Naive thymus-derived CD4-positive, alpha-beta T cell (primary cell): ENCODE measurements at regions not wholly inside any gene's neighbourhood (a gene's known extent, or its start where the extent isn't known, plus 50 kb on each side); places are given as distances from the start of the nearest gene placed in this dataset.

Experiments used
- ATAC-seq: fragments of 150-1000 bp; cut with Tn5 transposase; 2 replicates; pipeline ENCODE4 v1.10.0; 2021; ENCODE audit warnings: mild to moderate bottlenecking, moderate library complexity
- CTCF ChIA-PET: fragments of 350-600 bp; sonication (Branson Sonifier 250); formaldehyde crosslinking; loops from one replicate; lab custom pipeline; 2021; ENCODE audit warnings: antibody characterized with exemption; lab: Charles Lee
- POLR2A ChIA-PET: fragments of 350-600 bp; sonication (Branson Sonifier 250); formaldehyde crosslinking; loops from one replicate; lab custom pipeline; 2021; ENCODE audit warnings: antibody characterized with exemption, inconsistent platforms; lab: Charles Lee
- DNase-seq, 9 donors: peaks; one replicate each; pipeline versions ENCODE4 v3.0.0 to v3.0.0-alpha.2; 2020 to 2022; ENCODE audit warnings: mixed read lengths in 1 of 9
- H3K27ac ChIP-seq: one replicate; pipeline ENCODE4 v1.7.0; 2013; ENCODE audit warnings: mild to moderate bottlenecking, low read depth, low read length, moderate library complexity
- H3K27me3 ChIP-seq, 2 donors: one replicate each; pipeline ENCODE4 v1.7.0; 2013; ENCODE audit warnings: low read length in 2 of 2, mild to moderate bottlenecking in 2 of 2, moderate library complexity in 2 of 2; ENCODE audit not compliant: control insufficient read depth in 2 of 2, insufficient read depth in 2 of 2
- H3K36me3 ChIP-seq, 3 experiments: 1 replicate in 2 of 3; 2 replicates in 1 of 3; pipeline ENCODE4 v1.7.0; 2013; ENCODE audit warnings: low read length in 3 of 3, mild to moderate bottlenecking in 3 of 3, moderate library complexity in 1 of 3; ENCODE audit not compliant: insufficient read depth in 3 of 3, control insufficient read depth in 2 of 3
- H3K4me1 ChIP-seq, 2 donors: one replicate each; pipeline ENCODE4 v1.7.0; 2013; ENCODE audit warnings: low read length in 2 of 2, mild to moderate bottlenecking in 2 of 2, moderate library complexity in 1 of 2; ENCODE audit not compliant: control insufficient read depth in 2 of 2, insufficient read depth in 2 of 2
- H3K4me3 ChIP-seq: 2 replicates; pipeline ENCODE4 v1.7.0; 2013; ENCODE audit warnings: mild to moderate bottlenecking, low read length
- H3K9me3 ChIP-seq, 3 experiments: 1 replicate in 2 of 3; 2 replicates in 1 of 3; pipeline ENCODE4 v1.7.0; 2013; ENCODE audit warnings: low read length in 3 of 3; ENCODE audit not compliant: control insufficient read depth in 2 of 3
- H3K27ac Mint-ChIP-seq, 9 donors: one replicate each; pipeline ENCODE4 v1.8.0; 2020 to 2022; ENCODE audit warnings: mixed read lengths in 9 of 9, mild to moderate bottlenecking in 8 of 9, moderate library complexity in 5 of 9, inconsistent platforms in 2 of 9
- H3K27me3 Mint-ChIP-seq, 5 donors: one replicate each; pipeline ENCODE4 v1.8.0; 2021 to 2022; ENCODE audit warnings: mixed read lengths in 5 of 5, mild to moderate bottlenecking in 1 of 5
- H3K36me3 Mint-ChIP-seq, 5 donors: one replicate each; pipeline ENCODE4 v1.8.0; 2020 to 2022; ENCODE audit warnings: mixed read lengths in 5 of 5, mild to moderate bottlenecking in 3 of 5, inconsistent platforms in 1 of 5
- H3K4me1 Mint-ChIP-seq, 7 donors: one replicate each; pipeline ENCODE4 v1.8.0; 2020 to 2022; ENCODE audit warnings: mixed read lengths in 7 of 7, mild to moderate bottlenecking in 3 of 7, inconsistent platforms in 1 of 7
- H3K4me3 Mint-ChIP-seq, 10 donors: one replicate each; pipeline ENCODE4 v1.8.0; 2020 to 2022; ENCODE audit warnings: mild to moderate bottlenecking in 10 of 10, mixed read lengths in 10 of 10, moderate library complexity in 6 of 10, inconsistent platforms in 2 of 10
- H3K9me3 Mint-ChIP-seq, 11 donors: one replicate each; pipeline ENCODE4 v1.8.0; 2020 to 2022; ENCODE audit warnings: mixed read lengths in 11 of 11, mild to moderate bottlenecking in 4 of 11, inconsistent platforms in 1 of 11, moderate library complexity in 1 of 11
- intact Hi-C, 2 donors: fragments of 100-400 bp; cut with micrococcal nuclease; formaldehyde crosslinking; loops; one replicate each; pipeline ENCODE4 v1.15.1; 2023

- no peaks in the 10 kb centered on the region for H3K4me1 Mint-ChIP-seq
- ChIA-PET CTCF (no interaction called here), POLR2A (no interaction called here)
Measured at GRCh38 chr18:2281523-2282199, 289.6 kb downstream of the METTL4 start.

DNA sequence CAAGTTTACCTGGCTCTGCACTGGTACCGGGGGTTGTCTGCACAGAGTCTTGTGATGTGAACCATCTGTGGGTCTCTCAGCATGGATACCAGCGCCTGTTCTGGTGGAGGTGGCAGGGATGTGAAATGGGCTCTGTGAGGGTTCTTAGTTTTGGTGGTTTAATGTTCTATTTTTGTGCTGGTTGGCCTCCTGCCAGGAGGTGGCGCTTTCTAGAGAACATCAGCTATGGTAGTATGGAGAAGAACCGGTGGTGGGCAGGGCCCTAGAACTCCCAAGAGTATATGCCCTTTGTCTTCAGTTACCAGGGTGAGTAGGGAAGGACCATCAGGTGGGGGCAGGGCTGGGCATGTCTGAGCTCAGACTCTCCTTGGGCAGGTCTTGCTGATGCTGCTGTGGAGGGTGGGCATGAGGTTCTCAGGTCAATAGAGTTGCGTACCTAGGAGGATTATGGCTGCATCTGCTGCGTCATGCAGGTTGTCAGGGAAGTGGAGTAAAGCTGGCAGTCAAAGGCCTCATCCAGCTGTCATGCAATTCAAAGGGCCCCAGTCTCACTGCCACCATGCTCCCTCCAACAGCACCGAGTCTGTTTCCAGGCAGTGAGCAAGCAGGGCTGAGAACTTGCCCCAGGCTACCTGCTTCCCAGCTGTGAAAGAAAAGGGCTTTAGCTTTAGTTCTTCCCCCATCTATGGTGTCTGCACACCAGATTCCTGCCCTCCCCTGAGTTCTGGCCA is 278.0 kb downstream of the METTL4 start:
- DNase-seq (no peak), ATAC-seq (no peak)
- H3K27ac ChIP-seq: no peak overlapping the region
- H3K9me3 Mint-ChIP-seq: no peaks in the 10 kb centered on the region
- no peaks in the 10 kb centered on the region for H3K4me1 ChIP-seq
- H3K27ac Mint-ChIP-seq: no peak overlapping the region
- intact Hi-C loops: no loop called here
- no peaks in the 10 kb centered on the region for H3K27me3 ChIP-seq
- no peak overlapping the region for H3K4me3 Mint-ChIP-seq
- no peaks in the 10 kb centered on the region for H3K36me3 Mint-ChIP-seq
- H3K36me3 ChIP-seq: no peaks in the 10 kb centered on the region
- no peak overlapping the region for H3K4me3 ChIP-seq
- H3K27me3 Mint-ChIP-seq: peaks cover 0 to 52% (median 35%) of the 10 kb centered on the region in 5 donors
- ChIA-PET POLR2A (no interaction called here), CTCF (no interaction called here)
- no peaks in the 10 kb centered on the region for H3K9me3 ChIP-seq
- no peaks in the 10 kb centered on the region for H3K4me1 Mint-ChIP-seq

More at GRCh38 chr18:2281523-2282199, 289.6 kb downstream of the METTL4 start:
- DNase-seq (no peak), ATAC-seq (no peak)
- Histone ChIP-seq H3K9me3 (no peaks in the 10 kb centered on the region), H3K27me3 (no peaks in the 10 kb centered on the region), H3K27ac (no peak overlapping the region), H3K4me3 (no peak overlapping the region), H3K4me1 (no peaks in the 10 kb centered on the region), H3K36me3 (no peaks in the 10 kb centered on the region)
- Mint-ChIP-seq H3K9me3 (no peaks in the 10 kb centered on the region), H3K36me3 (no peaks in the 10 kb centered on the region), H3K27ac (no peak overlapping the region), H3K27me3 (peaks cover 0 to 3% (median 0%) of the 10 kb centered on the region in 5 donors), H3K4me3 (no peak overlapping the region)
- intact Hi-C loops: no loop called here

DNA sequence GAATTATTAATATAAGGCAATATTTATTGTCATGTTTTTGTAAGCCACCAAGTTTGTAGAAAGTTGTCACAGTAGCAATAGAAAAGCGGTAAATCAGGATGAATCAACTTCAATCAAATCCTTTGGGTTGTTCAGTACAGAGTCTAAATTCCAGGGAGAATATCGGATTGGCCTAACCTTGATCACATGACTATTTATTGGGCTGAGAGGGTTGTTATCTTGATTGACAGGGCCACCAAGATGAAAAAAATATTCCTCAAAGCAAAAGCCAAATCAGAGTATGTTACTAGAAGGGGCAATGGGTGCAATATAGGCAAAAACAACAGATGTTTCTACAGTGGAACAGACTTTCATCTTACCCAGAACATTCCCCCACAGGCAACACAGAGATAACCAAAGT is 270.0 kb downstream of the METTL4 start:
- intact Hi-C loops: no loop called here
- POLR2A ChIA-PET: no interaction called here
- no peak for ATAC-seq

GRCh38 chr18:2302012-2302411 is 269.3 kb downstream of the METTL4 start:
- ChIA-PET CTCF (no interaction called here), POLR2A (no interaction called here)
- no peak overlapping the region for H3K27ac Mint-ChIP-seq
- ATAC-seq: no peak
- Histone ChIP-seq H3K9me3 (no peaks in the 10 kb centered on the region), H3K27ac (no peak overlapping the region), H3K4me1 (no peaks in the 10 kb centered on the region), H3K27me3 (no peaks in the 10 kb centered on the region), H3K4me3 (no peak overlapping the region), H3K36me3 (no peaks in the 10 kb centered on the region)
- no peaks in the 10 kb centered on the region for H3K4me1 Mint-ChIP-seq
- intact Hi-C loops: no loop called here
- no peaks in the 10 kb centered on the region for H3K36me3 Mint-ChIP-seq
- H3K9me3 Mint-ChIP-seq: no peaks in the 10 kb centered on the region
- DNase-seq: no peak
- peaks cover 21 to 48% (median 40%) of the 10 kb centered on the region in 5 donors for H3K27me3 Mint-ChIP-seq
- no peak overlapping the region for H3K4me3 Mint-ChIP-seq

More for the DNA sequence above, 270.0 kb downstream of the METTL4 start:
- Mint-ChIP-seq H3K9me3 (no peaks in the 10 kb centered on the region), H3K27ac (no peak overlapping the region), H3K36me3 (no peaks in the 10 kb centered on the region), H3K4me1 (no peaks in the 10 kb centered on the region), H3K4me3 (no peak overlapping the region), H3K27me3 (peaks cover 18 to 48% (median 35%) of the 10 kb centered on the region in 5 donors)
- Histone ChIP-seq H3K27me3 (no peaks in the 10 kb centered on the region), H3K4me1 (no peaks in the 10 kb centered on the region), H3K9me3 (no peaks in the 10 kb centered on the region), H3K4me3 (no peak overlapping the region), H3K27ac (no peak overlapping the region), H3K36me3 (no peaks in the 10 kb centered on the region)
- DNase-seq: no peak
- CTCF ChIA-PET: no interaction called here

DNA sequence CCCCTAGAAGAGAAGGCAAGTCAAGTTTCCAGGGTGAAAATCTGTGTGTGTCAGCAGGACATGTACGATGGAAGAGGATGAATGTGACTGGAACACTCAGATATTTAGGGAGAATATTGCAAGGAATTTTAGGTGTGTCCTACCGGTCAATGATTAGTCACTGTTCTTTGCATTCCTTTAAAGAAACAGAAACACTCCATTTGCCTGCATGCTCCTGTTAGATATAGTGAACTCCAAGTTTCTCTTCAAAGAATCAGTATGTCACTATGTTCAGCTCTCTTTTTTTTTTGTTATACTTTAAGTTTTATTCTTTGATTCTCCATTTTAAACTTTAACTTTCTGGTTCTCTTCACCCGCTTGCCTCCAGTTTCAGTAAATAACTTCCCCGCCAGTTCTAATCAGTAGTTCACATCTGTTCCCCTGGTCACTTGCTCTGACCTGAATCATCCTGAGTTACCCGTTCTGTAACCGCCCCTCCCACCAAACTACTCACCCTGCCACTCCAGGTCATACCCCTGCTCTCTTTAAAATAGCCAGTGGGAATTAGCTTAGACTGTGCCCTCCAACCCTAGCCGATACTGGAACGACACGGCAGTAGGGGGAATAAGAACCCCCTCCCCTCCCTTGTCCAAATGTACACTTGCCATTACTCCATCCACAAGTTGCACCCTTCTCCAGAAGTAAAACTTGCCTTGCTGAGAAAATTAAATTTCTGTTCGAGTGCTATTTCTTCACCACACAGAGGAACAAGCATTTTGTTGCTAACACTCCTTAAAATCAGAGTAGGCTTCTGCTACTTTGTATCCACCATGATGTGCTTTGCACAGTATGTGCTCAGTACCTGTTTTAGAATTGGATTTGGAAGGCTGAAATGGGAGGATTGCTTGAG is 268.4 kb downstream of the METTL4 start:
- H3K4me3 Mint-ChIP-seq: no peak overlapping the region
- H3K27ac ChIP-seq: no peak overlapping the region
- H3K9me3 ChIP-seq: no peaks in the 10 kb centered on the region
- no peaks in the 10 kb centered on the region for H3K36me3 Mint-ChIP-seq
- intact Hi-C loops: no loop called here
- POLR2A ChIA-PET: no interaction called here
- H3K4me1 ChIP-seq: no peaks in the 10 kb centered on the region
- no peak for DNase-seq
- peaks cover 22 to 45% (median 40%) of the 10 kb centered on the region in 5 donors for H3K27me3 Mint-ChIP-seq
- CTCF ChIA-PET: no interaction called here
- no peaks in the 10 kb centered on the region for H3K4me1 Mint-ChIP-seq
- no peak for ATAC-seq
- no peaks in the 10 kb centered on the region for H3K36me3 ChIP-seq
- no peaks in the 10 kb centered on the region for H3K27me3 ChIP-seq
- H3K27ac Mint-ChIP-seq: no peak overlapping the region
- H3K4me3 ChIP-seq: no peak overlapping the region
- no peaks in the 10 kb centered on the region for H3K9me3 Mint-ChIP-seq

DNA sequence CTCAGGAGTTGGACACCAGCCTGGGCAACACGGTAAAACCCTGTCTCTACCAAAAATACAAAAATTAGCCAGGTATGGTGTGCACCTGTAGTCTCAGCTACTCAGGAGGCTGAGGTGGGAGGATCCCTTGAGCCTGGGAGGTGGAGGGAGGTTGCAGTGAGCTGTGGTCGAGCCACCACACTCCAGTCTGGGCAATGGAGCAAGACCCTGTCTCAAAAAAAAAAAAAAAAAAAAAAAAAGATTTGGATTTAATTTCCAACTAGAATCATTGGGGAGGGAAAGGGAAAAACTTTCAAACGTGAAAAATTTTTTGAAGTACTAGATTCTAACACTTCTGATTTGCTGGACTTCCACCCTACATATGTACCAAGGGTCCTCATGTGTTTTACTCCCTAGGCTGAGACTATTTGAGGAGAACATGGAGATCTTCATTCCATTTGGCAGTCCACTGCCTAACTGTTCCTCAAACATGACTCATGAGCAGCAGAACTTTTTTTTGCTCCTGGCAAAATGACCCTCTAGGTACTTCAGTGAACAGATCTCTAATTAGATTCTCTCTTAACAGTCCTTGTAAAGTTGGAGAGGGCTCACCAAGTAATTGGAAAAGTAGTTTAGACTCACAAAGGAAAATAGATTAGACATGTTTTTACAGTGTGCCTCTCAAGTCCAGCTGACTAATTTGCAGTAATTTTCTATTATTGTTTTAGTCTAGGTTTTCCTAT is 267.6 kb downstream of the METTL4 start:
- Mint-ChIP-seq H3K27ac (no peak overlapping the region), H3K36me3 (no peaks in the 10 kb centered on the region), H3K4me3 (no peak overlapping the region), H3K4me1 (no peaks in the 10 kb centered on the region), H3K9me3 (no peaks in the 10 kb centered on the region), H3K27me3 (peaks cover 22 to 48% (median 46%) of the 10 kb centered on the region in 5 donors)
- H3K9me3 ChIP-seq: no peaks in the 10 kb centered on the region
- no peaks in the 10 kb centered on the region for H3K4me1 ChIP-seq
- intact Hi-C loops: no loop called here
- DNase-seq (no peak), ATAC-seq (no peak)
- ChIA-PET CTCF (no interaction called here), POLR2A (no interaction called here)
- no peak overlapping the region for H3K27ac ChIP-seq
- H3K36me3 ChIP-seq: no peaks in the 10 kb centered on the region
- H3K4me3 ChIP-seq: no peak overlapping the region
- no peaks in the 10 kb centered on the region for H3K27me3 ChIP-seq
